Transverse colon (tissue), 4 donors: ENCODE measurements at regions not wholly inside any gene's neighbourhood (a gene's known extent, or its start where the extent isn't known, plus 50 kb on each side); places are given as distances from the start of the nearest gene placed in this dataset.

ENCODE experiments used
- DNase-seq: peaks from one replicate; pipeline ENCODE4 v3.0.0-alpha.2; 2019
- H3K27ac ChIP-seq, 4 donors: fragments of 200-600 bp; sonication (generic); 2 replicates each; pipeline ENCODE4 v1.5.1; 2016 to 2018; ENCODE audit warnings: inconsistent platforms in 4 of 4
- H3K27me3 ChIP-seq: fragments of 200-600 bp; sonication (generic); 2 replicates; pipeline ENCODE4 v1.5.1; 2017; ENCODE audit warnings: inconsistent platforms
- H3K36me3 ChIP-seq, 4 donors: fragments of 200-600 bp; sonication (generic); 2 replicates each; pipeline ENCODE4 v1.5.1; 2017 to 2019; ENCODE audit warnings: inconsistent platforms in 4 of 4
- H3K4me1 ChIP-seq, 4 donors: fragments of 200-600 bp; sonication (generic); 2 replicates each; pipeline ENCODE4 v1.5.1; 2017 to 2020; ENCODE audit warnings: inconsistent platforms in 4 of 4
- H3K4me3 ChIP-seq, 4 donors: fragments of 200-600 bp; sonication (generic); 1 replicate in 1 of 4; 2 replicates in 3 of 4; pipeline versions ENCODE4 v1.5.1 to v1.6.1; 2017 to 2019; ENCODE audit warnings: inconsistent platforms in 4 of 4
- H3K9me3 ChIP-seq, 2 donors: fragments of 200-600 bp; sonication (generic); 2 replicates each; pipeline ENCODE4 v1.5.1; 2017 to 2019; ENCODE audit warnings: inconsistent platforms in 2 of 2
- CTCF ChIP-seq, 5 experiments: fragments of 200-600 bp in 3 of 5; fragments of 450-650 bp in 2 of 5; sonication (generic) in 3 of 5; IDR thresholded peaks; 1 replicate in 2 of 5; 2 replicates in 3 of 5; pipeline ENCODE4 v1.5.1; 2016 to 2017; ENCODE audit warnings: antibody characterized with exemption in 5 of 5, inconsistent platforms in 3 of 5, mild to moderate bottlenecking in 2 of 5, moderate library complexity in 1 of 5
- EP300 ChIP-seq: sonication (generic); formaldehyde crosslinking; IDR thresholded peaks from one replicate; pipeline ENCODE4 v1.6.1; 2017; ENCODE audit warnings: antibody characterized with exemption, low read depth
- POLR2A ChIP-seq: fragments of 450-650 bp; IDR thresholded peaks from one replicate; pipeline ENCODE4 v1.6.1; 2016; ENCODE audit warnings: antibody characterized with exemption, mild to moderate bottlenecking, moderate library complexity
- POLR2AphosphoS5 ChIP-seq, 3 donors: sonication (generic); formaldehyde crosslinking; IDR thresholded peaks; one replicate each; pipeline ENCODE4 v1.6.1; 2016; ENCODE audit warnings: antibody characterized with exemption in 3 of 3
- WGBS, 2 donors: methylation state at CpG; one replicate each; pipeline ENCODE4 v1.1.5; 2018; ENCODE audit warnings: low coverage in 1 of 2; 5-methylcytosine and 5-hydroxymethylcytosine counted together
- in situ Hi-C, 4 donors: fragments of 200-750 bp; cut with MboI; loops; one replicate each; pipeline versions ENCODE4 v1.15.0 to v1.15.1; 2017; ENCODE audit warnings: low sequenced_read_pairs in 3 of 4, low pct_ligation_motif_present in 1 of 4, low pct_unique_long_range_greater_than_20kb in 1 of 4
- intact Hi-C: fragments of 100-400 bp; cut with DNase I; formaldehyde crosslinking; loops from one replicate; pipeline ENCODE4 v1.15.1; 2023; ENCODE audit warnings: low total_unique reads

- H3K27ac ChIP-seq, result no peak overlapping the region
- no peak overlapping the region for H3K4me3 ChIP-seq
- peaks cover 0 to 8% (median 4%) of the 10 kb centered on the region in 4 donors for H3K4me1 ChIP-seq
- no peak for DNase-seq
- H3K36me3 ChIP-seq, result no peaks in the 10 kb centered on the region
- in situ Hi-C loops, result no loop called here
- peaks cover 6% of the 10 kb centered on the region for H3K27me3 ChIP-seq
- no peak for TF ChIP-seq EP300
- no peak for TF ChIP-seq POLR2AphosphoS5 (IDR thresholded peaks at IDR 0.05)
- no peak for TF ChIP-seq POLR2A
- TF ChIP-seq CTCF (IDR thresholded peaks at IDR 0.05), result no peak
- no peaks in the 10 kb centered on the region for H3K9me3 ChIP-seq
- 91% methylated on average over 8 of the region's 8 CpGs; no CpG with 5 or more reads in 1 of the 2 donors for WGBS, 2 donors
- intact Hi-C loops, result no loop called here
Measured at GRCh38 chr9:129341987-129342348, 163.9 kb upstream of the IER5L start.

- peaks cover 12% of the 10 kb centered on the region for H3K27me3 ChIP-seq
- in situ Hi-C loops (no loop called here), intact Hi-C loops (no loop called here)
- WGBS, 2 donors, result 60 to 77% methylated on average over 2 to 30 of the region's 30 CpGs
- no peaks in the 10 kb centered on the region for H3K36me3 ChIP-seq
- TF ChIP-seq POLR2A (no peak), POLR2AphosphoS5 (IDR thresholded peaks at IDR 0.05) (no peak), EP300 (no peak), CTCF (IDR thresholded peaks at IDR 0.05) (no peak)
- no peak for DNase-seq
- H3K4me1 ChIP-seq, result peaks cover 1 to 13% (median 10%) of the 10 kb centered on the region in 4 donors
- no peak overlapping the region for H3K4me3 ChIP-seq
- H3K27ac ChIP-seq, result no peak overlapping the region
- no peaks in the 10 kb centered on the region for H3K9me3 ChIP-seq
Measured at GRCh38 chr9:129341171-129341986, 163.3 kb upstream of the IER5L start.

- intact Hi-C loops (no loop called here), in situ Hi-C loops (no loop called here)
- 57 to 84% methylated on average over 5 to 15 of the region's 15 CpGs for WGBS, 2 donors
- no peaks in the 10 kb centered on the region for H3K9me3 ChIP-seq
- peaks cover 14% of the 10 kb centered on the region for H3K27me3 ChIP-seq
- no peak for DNase-seq
- H3K27ac ChIP-seq, result no peak overlapping the region
- no peaks in the 10 kb centered on the region for H3K36me3 ChIP-seq
- TF ChIP-seq EP300 (no peak), POLR2A (no peak), POLR2AphosphoS5 (IDR thresholded peaks at IDR 0.05) (no peak), CTCF (IDR thresholded peaks at IDR 0.05) (no peak)
- H3K4me1 ChIP-seq, result peaks cover 9 to 21% (median 17%) of the 10 kb centered on the region in 4 donors
- no peak overlapping the region for H3K4me3 ChIP-seq
Measured at GRCh38 chr9:129340427-129341170, 162.5 kb upstream of the IER5L start.

GRCh38 chr9:129339539-129340157 is 161.6 kb upstream of the IER5L start:
- Histone ChIP-seq H3K4me3 (no peak overlapping the region), H3K36me3 (no peaks in the 10 kb centered on the region), H3K27me3 (peaks cover 14% of the 10 kb centered on the region), H3K9me3 (no peaks in the 10 kb centered on the region), H3K4me1 (peaks cover 17 to 30% (median 25%) of the 10 kb centered on the region in 4 donors), H3K27ac (peak overlapping the region in 1 of 4 donors; percentile 18)
- in situ Hi-C loops (no loop called here), intact Hi-C loops (loop anchor here (10.0 kb wide), 1 partner anchor 155 kb away; no protein-coding TSS in a partner anchor)
- DNase-seq, result no peak
- TF ChIP-seq CTCF (IDR thresholded peaks at IDR 0.05) (no peak), POLR2AphosphoS5 (IDR thresholded peaks at IDR 0.05) (no peak), POLR2A (no peak), EP300 (no peak)
- 95 to 100% methylated on average over 1 to 3 of the region's 3 CpGs for WGBS, 2 donors
